Muscle of leg (tissue), 3 donors: ENCODE measurements at regions not wholly inside any gene's neighbourhood (a gene's known extent, or its start where the extent isn't known, plus 50 kb on each side); places are given as distances from the start of the nearest gene placed in this dataset.
"Not testable (repeated sequence)": the region's sequence is repeated elsewhere in the genome, so short reads cannot be mapped to it uniquely, and the experiment has no call there.

Experiments
- DNase-seq: peaks from one replicate; pipeline ENCODE4 v3.0.0; 2013
- H3K27ac ChIP-seq: one replicate; pipeline ENCODE4 v1.5.1; 2013; ENCODE audit warnings: mild to moderate bottlenecking, low read length, control low read depth
- H3K27me3 ChIP-seq: one replicate; pipeline ENCODE4 v1.6.1; 2013; ENCODE audit warnings: low read length; ENCODE audit not compliant: control insufficient read depth, insufficient read depth
- H3K36me3 ChIP-seq: one replicate; pipeline ENCODE4 v1.6.1; 2013; ENCODE audit warnings: low read length; ENCODE audit not compliant: control insufficient read depth, insufficient read depth
- H3K4me1 ChIP-seq: one replicate; pipeline ENCODE4 v1.6.1; 2013; ENCODE audit warnings: low read length; ENCODE audit not compliant: control insufficient read depth, insufficient read depth
- H3K4me3 ChIP-seq: one replicate; pipeline ENCODE4 v1.5.1; 2013; ENCODE audit warnings: low read length, control low read depth
- H3K9me3 ChIP-seq: replicated peaks from 2 replicates; pipeline ENCODE4 v1.6.1; 2013; ENCODE audit warnings: low read depth, low read length; ENCODE audit not compliant: control insufficient read depth
- WGBS: methylation state at CpG from one replicate; pipeline ENCODE4 v1.1.5; 2013; ENCODE audit warnings: missing lambda C conversion rate; ENCODE audit not compliant: insufficient coverage; 5-methylcytosine and 5-hydroxymethylcytosine counted together

DNA sequence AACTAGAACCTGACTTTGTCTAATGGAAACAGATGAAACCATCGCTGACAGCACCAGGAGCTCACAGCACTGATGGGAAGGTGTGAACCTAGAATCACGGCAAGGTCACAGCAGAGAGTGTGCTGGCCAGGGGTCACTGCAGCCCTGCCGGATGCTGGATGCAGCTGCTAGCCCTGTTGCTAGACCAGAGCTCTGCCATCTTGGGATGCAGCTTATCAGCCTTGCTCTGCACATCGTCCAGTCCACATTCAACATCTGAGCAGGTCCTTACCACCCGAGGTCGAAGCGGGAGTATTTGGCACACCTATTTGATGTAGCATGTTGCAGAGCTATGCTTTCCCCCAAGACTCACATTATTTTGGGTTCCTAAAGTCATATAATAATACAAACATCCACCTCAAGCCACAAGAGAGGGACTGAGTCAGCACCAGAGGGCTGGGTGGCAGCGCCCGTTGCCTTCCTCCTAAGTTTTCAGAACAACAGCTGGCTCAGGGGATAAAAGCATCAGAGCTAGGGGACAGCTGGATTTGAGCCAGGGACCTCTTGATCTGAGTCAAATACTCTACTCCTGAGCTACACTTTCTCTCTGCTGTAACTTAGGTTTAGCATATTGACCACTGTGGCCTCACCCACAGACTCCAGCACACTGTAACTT lies 135.3 kb downstream of the ZNF467 start:
- 76% methylated on average over 6 of the region's 9 CpGs for WGBS
- no peaks in the 10 kb centered on the region for H3K36me3 ChIP-seq
- no peak overlapping the region for H3K4me3 ChIP-seq
- H3K9me3 ChIP-seq = no peaks in the 10 kb centered on the region
- H3K4me1 ChIP-seq = no peaks in the 10 kb centered on the region
- H3K27me3 ChIP-seq = peaks cover 11% of the 10 kb centered on the region
- H3K27ac ChIP-seq = no peak overlapping the region
- DNase-seq = no peak

- Histone ChIP-seq H3K9me3 (no peaks in the 10 kb centered on the region), H3K36me3 (no peaks in the 10 kb centered on the region), H3K27ac (no peak overlapping the region), H3K4me1 (no peaks in the 10 kb centered on the region), H3K27me3 (peaks cover 18% of the 10 kb centered on the region), H3K4me3 (no peak overlapping the region)
- WGBS = 40% methylated on average over 8 of the region's 10 CpGs
- DNase-seq = no peak
These were observed 137.6 kb downstream of the ZNF467 start for GRCh38 chr7:149635561-149636329.

GRCh38 chr7:149633976-149634945 lies 136.7 kb upstream of the ZNF746 start:
- Histone ChIP-seq H3K4me3 (no peak overlapping the region), H3K4me1 (no peaks in the 10 kb centered on the region), H3K9me3 (no peaks in the 10 kb centered on the region), H3K27me3 (peaks cover 23% of the 10 kb centered on the region), H3K27ac (no peak overlapping the region), H3K36me3 (no peaks in the 10 kb centered on the region)
- 73% methylated on average over 7 of the region's 13 CpGs for WGBS
- no peak for DNase-seq

DNA sequence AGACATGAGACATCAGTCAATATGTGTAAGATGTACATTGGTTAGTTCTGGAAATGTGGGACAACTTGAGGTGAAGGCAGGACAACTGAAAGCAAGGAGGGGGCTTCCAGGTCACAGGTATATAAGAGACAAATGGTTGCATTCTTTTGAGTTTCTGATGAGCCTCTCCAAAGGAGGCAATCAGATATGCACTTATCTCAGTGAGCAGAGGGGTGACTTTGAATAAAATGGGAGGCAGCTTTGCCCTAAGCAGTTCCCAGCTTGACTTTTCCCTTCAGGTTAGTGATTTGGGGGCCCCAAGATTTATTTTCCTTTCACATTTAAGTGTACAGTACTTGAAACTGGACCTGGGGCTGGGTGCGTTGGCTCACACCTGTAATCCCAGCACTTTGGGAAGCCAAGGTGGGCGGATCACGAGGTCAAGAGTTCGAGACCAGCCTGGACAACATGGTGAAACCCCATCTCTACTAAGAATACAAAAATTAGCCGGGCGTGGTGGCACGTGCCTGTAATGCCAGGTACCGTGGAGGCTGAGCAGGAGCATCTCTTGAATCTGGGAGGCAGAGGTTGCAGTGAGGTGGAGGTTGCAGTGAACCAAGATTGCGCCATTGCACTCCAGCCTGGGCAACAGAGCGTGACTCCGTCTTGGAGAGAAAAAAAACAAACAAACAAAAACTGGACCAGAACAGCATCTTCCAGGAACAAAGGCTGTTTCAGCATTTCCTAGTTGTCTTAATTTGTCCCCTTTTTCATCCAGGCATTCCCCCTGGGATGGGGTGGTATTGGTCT lies 130.9 kb upstream of the ZNF746 start:
- not testable (repeated sequence) for H3K9me3 ChIP-seq, H3K27ac ChIP-seq, DNase-seq, H3K36me3 ChIP-seq, H3K4me1 ChIP-seq, H3K4me3 ChIP-seq
- 100% methylated on average over 2 of the region's 11 CpGs for WGBS
- peaks cover 17% of the 10 kb centered on the region for H3K27me3 ChIP-seq

GRCh38 chr7:149627911-149628310 lies 130.3 kb upstream of the ZNF746 start:
- WGBS = 60% methylated on average over 1 of the region's 3 CpGs
- Histone ChIP-seq H3K27me3 (peaks cover 11% of the 10 kb centered on the region), H3K36me3 (no peaks in the 10 kb centered on the region), H3K9me3 (no peaks in the 10 kb centered on the region), H3K4me3 (no peak overlapping the region), H3K27ac (no peak overlapping the region), H3K4me1 (peaks cover 11% of the 10 kb centered on the region)
- no peak for DNase-seq

DNA sequence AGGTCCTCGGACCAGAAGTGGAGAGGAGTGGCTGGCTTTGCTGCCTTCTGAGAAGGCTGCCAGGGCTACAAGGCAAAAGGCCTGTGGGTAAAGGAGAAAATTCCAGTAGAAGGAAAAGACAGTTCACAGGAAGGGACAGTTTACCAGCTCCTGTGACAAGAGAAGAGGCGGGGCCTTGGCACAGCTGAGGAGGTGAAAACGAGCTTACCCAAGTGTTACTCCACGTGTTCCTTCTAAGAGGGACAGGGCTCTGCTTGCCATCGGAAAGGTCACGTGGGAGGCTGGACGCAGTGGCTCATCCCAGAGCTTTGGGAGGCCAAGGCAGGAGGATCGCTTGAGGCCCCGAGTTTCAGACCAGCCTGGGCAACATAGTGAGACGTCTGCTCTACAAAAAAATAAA lies 129.4 kb upstream of the ZNF746 start:
- no peak for DNase-seq
- no peak overlapping the region for H3K4me3 ChIP-seq
- 70% methylated on average over 9 of the region's 10 CpGs for WGBS
- H3K36me3 ChIP-seq = no peaks in the 10 kb centered on the region
- H3K4me1 ChIP-seq = peaks cover 17% of the 10 kb centered on the region
- H3K27ac ChIP-seq = no peak overlapping the region
- H3K27me3 ChIP-seq = peaks cover 11% of the 10 kb centered on the region
- no peaks in the 10 kb centered on the region for H3K9me3 ChIP-seq

- Histone ChIP-seq H3K27me3 (peaks cover 7% of the 10 kb centered on the region), H3K4me1 (peaks cover 17% of the 10 kb centered on the region), H3K4me3 (no peak overlapping the region), H3K36me3 (peaks cover 5% of the 10 kb centered on the region), H3K27ac (no peak overlapping the region), H3K9me3 (no peaks in the 10 kb centered on the region)
- peak; percentile 13 for DNase-seq
- WGBS = 87% methylated on average over 3 of the region's 7 CpGs
These were observed 128.4 kb upstream of the ZNF746 start for GRCh38 chr7:149625947-149626392.

GRCh38 chr7:149625340-149625946 lies 127.8 kb upstream of the ZNF746 start:
- Histone ChIP-seq H3K27me3 (peaks cover 2% of the 10 kb centered on the region), H3K4me3 (peak overlapping the region; percentile 73), H3K9me3 (no peaks in the 10 kb centered on the region), H3K27ac (peak overlapping the region; percentile 45), H3K36me3 (peaks cover 10% of the 10 kb centered on the region), H3K4me1 (peaks cover 17% of the 10 kb centered on the region)
- WGBS = 27% methylated on average over 11 of the region's 17 CpGs
- peak; percentile 60 for DNase-seq
